GM18861 (cell line): ENCODE measurements at regions not wholly inside any gene's neighbourhood (a gene's known extent, or its start where the extent isn't known, plus 50 kb on each side); places are given as distances from the start of the nearest gene placed in this dataset.
"Not testable (repeated sequence)": the region's sequence is repeated elsewhere in the genome, so short reads cannot be mapped to it uniquely, and the experiment has no call there.

Experiments
- ATAC-seq: cut with Tn5 transposase; IDR thresholded peaks from one replicate; pipeline ENCODE4 v1.9.1; 2021; ENCODE audit not compliant: unreplicated experiment

DNA sequence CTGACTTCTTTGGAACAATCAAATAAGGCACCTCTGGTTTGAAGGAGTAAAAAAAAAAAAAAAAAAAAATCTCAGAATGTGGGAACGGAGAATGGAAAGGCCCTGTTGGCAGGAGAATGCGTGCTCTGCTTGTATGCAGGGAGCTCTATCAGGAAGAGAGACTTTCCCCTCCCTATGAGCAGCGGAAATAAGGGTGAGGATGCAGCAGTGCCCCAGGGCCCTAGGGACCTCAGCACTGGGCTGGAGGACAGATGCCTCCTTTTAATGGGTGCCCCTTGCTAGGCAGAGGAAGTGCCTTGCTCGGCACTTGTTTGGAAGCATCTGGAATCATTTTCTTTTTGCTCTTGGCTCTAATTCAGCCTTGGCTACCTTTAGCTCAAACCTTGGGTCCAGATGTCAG is 283.4 kb upstream of the NBPF12 start:
- ATAC-seq: not testable (repeated sequence)

- ATAC-seq: not testable (repeated sequence)
Measured at GRCh38 chr1:146645978-146646604, 292.0 kb upstream of the NBPF12 start.

DNA sequence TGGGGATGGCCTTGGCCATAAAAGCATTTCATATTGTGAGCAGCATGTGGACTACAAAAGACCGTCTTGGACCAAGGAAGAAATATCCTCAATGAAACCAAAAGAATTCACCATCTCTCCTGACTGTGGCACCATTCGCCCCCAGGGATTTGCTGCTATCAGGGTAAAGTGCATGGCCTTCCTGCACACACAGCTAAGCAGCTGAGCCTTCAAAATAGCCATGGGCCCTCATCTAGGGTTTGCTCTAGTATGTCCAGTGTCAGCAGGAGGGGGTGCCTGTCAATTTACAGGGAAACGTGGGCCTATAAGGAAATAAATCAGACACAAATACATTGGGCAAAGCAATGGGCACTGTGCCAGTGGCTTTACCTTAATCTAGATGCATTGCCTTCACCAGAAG is 296.6 kb upstream of the NBPF12 start:
- not testable (repeated sequence) for ATAC-seq

GRCh38 chr1:146640671-146641070 is 297.5 kb upstream of the NBPF12 start:
- ATAC-seq: not testable (repeated sequence)

GRCh38 chr1:146630302-146630701 is 307.8 kb upstream of the NBPF12 start:
- ATAC-seq: not testable (repeated sequence)

- not testable (repeated sequence) for ATAC-seq
Measured at GRCh38 chr1:146618582-146618981, 319.5 kb upstream of the NBPF12 start.

- ATAC-seq: not testable (repeated sequence)
Measured at GRCh38 chr1:146604681-146605080, 333.4 kb upstream of the NBPF12 start.

- ATAC-seq: not testable (repeated sequence)
Measured at GRCh38 chr1:146600720-146601307, 337.3 kb upstream of the NBPF12 start.

DNA sequence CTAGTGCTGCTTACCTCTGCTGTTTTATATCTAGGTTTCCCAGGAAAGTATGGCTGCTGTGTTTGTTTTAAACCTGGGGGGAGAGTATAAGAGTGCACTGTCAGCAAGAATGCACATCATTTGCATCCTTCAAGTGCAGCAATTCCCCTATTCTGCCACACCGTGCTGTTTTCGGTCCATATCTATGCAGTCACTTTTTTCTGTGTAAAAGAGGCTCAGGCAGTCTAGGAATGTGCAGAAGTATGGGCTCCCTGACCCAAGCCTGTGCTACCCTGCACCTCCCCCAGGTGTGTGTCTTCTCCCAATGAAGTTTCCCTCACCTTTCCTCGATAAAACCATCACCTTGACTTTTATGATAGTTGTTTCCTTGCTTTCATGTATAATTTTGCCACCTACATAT is 338.2 kb upstream of the NBPF12 start:
- ATAC-seq: not testable (repeated sequence)

GRCh38 chr1:146581229-146581628 is 352.4 kb upstream of the NOTCH2NLA start:
- ATAC-seq: not testable (repeated sequence)

GRCh38 chr1:146567541-146567940 is 338.7 kb upstream of the NOTCH2NLA start:
- not testable (repeated sequence) for ATAC-seq

GRCh38 chr1:146558032-146558431 is 329.2 kb upstream of the NOTCH2NLA start:
- ATAC-seq: not testable (repeated sequence)

- ATAC-seq: not testable (repeated sequence)
Measured at GRCh38 chr1:146556405-146556804, 327.6 kb upstream of the NOTCH2NLA start.

- ATAC-seq: not testable (repeated sequence)
Measured at GRCh38 chr1:146552414-146552813, 323.6 kb upstream of the NOTCH2NLA start.

- ATAC-seq: not testable (repeated sequence)
Measured at GRCh38 chr1:146548684-146549083, 319.9 kb upstream of the NOTCH2NLA start.

GRCh38 chr1:146546189-146546588 is 317.4 kb upstream of the NOTCH2NLA start:
- ATAC-seq: not testable (repeated sequence)

- not testable (repeated sequence) for ATAC-seq
Measured at GRCh38 chr1:146537775-146538373, 309.1 kb upstream of the NOTCH2NLA start.

DNA sequence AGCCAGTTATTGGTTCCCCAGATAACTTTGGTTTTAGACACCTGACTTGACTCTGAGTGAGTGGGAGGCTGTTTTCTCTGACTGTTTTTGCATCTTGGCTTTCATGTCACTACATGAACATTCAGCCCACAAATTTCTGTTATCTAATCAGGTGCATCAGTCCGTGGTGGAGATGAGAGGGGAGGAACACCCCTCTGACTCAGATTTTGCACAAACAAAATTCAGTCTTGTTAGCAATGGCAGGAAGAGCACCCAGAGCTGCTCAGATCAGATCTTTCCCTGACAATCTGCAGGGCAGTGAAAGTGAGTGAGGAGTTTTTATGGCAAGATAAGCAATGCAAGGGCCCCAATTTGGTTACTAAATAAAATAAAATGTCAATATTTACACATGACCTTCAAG is 307.2 kb upstream of the NOTCH2NLA start:
- ATAC-seq: not testable (repeated sequence)

- not testable (repeated sequence) for ATAC-seq
Measured at GRCh38 chr1:146535575-146535974, 306.8 kb upstream of the NOTCH2NLA start.

DNA sequence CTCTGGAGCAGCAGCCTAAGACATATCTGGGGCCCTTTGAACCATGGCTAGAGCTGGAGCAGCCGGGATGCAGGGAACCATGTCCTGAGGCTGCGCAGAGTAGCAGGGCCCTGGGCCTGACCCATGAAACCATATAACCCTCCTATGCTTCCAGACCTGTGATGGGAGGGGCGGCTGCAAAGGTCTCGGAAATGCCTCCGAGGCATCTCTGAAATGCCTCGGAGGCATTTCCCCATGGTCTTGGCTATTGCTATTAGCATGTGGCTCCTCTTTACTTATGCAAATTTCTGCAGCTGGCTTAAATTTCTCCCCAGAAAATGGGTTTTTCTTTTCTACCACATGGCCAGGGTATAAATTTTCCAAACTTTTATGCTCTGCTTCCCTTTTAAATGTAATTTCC is 302.1 kb upstream of the NOTCH2NLA start:
- ATAC-seq: not testable (repeated sequence)

DNA sequence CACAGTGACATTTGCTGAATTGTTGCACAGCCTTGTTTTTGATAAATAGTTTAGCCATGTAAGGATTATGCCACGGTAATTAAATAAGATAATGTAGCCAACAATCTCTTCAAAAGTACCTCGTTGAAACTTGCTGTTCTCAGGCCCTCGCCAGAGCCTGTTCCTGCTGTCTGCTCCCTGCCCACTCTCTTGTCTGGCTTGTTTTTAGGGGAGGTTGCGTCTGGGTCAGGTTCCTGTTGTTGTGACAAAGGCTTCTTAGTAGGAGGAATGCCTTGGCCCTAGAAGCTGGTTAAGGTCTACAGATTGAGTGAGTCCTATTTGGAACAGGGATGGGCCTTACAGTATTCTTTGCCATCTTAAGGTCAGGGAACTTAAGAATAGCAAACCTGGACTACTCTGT is 294.0 kb upstream of the NOTCH2NLA start:
- not testable (repeated sequence) for ATAC-seq

DNA sequence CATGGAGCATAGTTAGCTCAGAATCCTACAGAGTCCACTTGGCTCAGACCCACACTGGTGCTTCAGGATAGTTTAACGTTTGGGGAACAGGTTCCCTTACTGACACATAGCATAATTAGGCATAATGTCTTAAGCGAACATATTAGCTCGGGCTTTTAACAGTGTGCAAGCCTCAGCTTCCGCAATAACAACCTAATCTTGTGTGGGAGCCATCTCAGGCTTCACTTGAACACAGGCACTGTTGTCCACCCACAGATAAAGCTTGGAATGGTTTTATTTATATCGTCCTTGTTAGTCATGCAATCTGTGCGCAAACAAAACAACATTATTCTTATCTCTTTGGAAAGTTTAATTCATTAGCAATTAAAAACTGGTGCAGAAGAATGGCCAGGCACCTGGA is 293.5 kb upstream of the NOTCH2NLA start:
- not testable (repeated sequence) for ATAC-seq
